Adrenal gland (tissue), 5 donors: ENCODE measurements at regions not wholly inside any gene's neighbourhood (a gene's known extent, or its start where the extent isn't known, plus 50 kb on each side); places are given as distances from the start of the nearest gene placed in this dataset.

Experiments
- CTCF ChIP-seq, 6 experiments: fragments of 450-650 bp in 4 of 6; fragments of 200-600 bp in 2 of 6; sonication (generic) in 1 of 6; IDR thresholded peaks; 1 replicate in 5 of 6; 2 replicates in 1 of 6; pipeline versions ENCODE4 v1.5.1 to v1.8.0; 2016 to 2021; ENCODE audit warnings: antibody characterized with exemption in 6 of 6, mild to moderate bottlenecking in 2 of 6, moderate library complexity in 1 of 6
- POLR2A ChIP-seq, 2 donors: fragments of 450-650 bp; IDR thresholded peaks; one replicate each; pipeline ENCODE4 v1.6.1; 2017; ENCODE audit warnings: antibody characterized with exemption in 2 of 2, mild to moderate bottlenecking in 2 of 2, moderate library complexity in 1 of 2
- donor health status: DM: no; HTN: no; CAD: no.

- TF ChIP-seq CTCF (IDR thresholded peaks at IDR 0.05) (no peak), POLR2A (IDR thresholded peaks at IDR 0.05) (no peak)
Observed at GRCh38 chr13:88107570-88107969, 436.4 kb downstream of the SLITRK5 start.
